T-helper 2 cell treated with Interferon-gamma antibody and Interleukin-4, amounts not matched to agents 5 μg/mL and 100 μg/mL, for 36 hours (primary cell): ENCODE measurements at regions not wholly inside any gene's neighbourhood (a gene's known extent, or its start where the extent isn't known, plus 50 kb on each side); places are given as distances from the start of the nearest gene placed in this dataset.

Experiments
- DNase-seq: peaks from one replicate; pipeline ENCODE4 v3.0.0; 2021; ENCODE audit warnings: low spot score
- H3K27ac Mint-ChIP-seq: one replicate; pipeline ENCODE4 v1.8.0; 2021; ENCODE audit warnings: mild to moderate bottlenecking, mixed read lengths
- H3K27me3 Mint-ChIP-seq: one replicate; pipeline ENCODE4 v1.8.0; 2021; ENCODE audit warnings: low read depth, mixed read lengths
- H3K36me3 Mint-ChIP-seq: one replicate; pipeline ENCODE4 v1.8.0; 2021; ENCODE audit warnings: low read depth, mixed read lengths
- H3K4me1 Mint-ChIP-seq: one replicate; pipeline ENCODE4 v1.8.0; 2021; ENCODE audit warnings: low read depth, mixed read lengths
- H3K4me3 Mint-ChIP-seq: one replicate; pipeline ENCODE4 v1.8.0; 2022; ENCODE audit warnings: mild to moderate bottlenecking, moderate library complexity, mixed read lengths
- H3K9me3 Mint-ChIP-seq: one replicate; pipeline ENCODE4 v1.8.0; 2021; ENCODE audit warnings: mixed read lengths

DNA sequence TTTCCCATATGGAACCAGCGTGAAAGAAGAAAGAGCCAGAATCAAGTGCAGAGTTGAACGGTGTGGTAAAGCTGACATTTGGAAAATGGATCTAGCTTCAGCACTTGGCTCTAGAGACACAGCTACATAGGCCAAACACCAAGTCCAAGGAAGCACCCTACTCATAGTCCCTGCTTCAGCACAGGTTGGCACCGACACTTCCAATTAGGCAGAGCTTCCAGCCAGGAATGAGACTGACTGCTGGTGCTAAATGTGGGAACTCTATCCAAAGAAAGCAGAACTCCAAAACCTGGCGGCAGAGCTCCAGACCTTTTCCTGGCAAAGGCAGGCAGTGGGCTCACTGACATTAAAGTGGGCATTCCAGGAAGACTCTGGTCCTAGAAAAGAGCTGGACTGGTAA, 125.4 kb upstream of the CTNNA2 start:
- no peaks in the 10 kb centered on the region for H3K4me1 Mint-ChIP-seq
- H3K27ac Mint-ChIP-seq = no peak overlapping the region
- no peaks in the 10 kb centered on the region for H3K36me3 Mint-ChIP-seq
- H3K9me3 Mint-ChIP-seq = peaks cover 42% of the 10 kb centered on the region
- no peaks in the 10 kb centered on the region for H3K27me3 Mint-ChIP-seq
- no peak overlapping the region for H3K4me3 Mint-ChIP-seq
- no peak for DNase-seq

DNA sequence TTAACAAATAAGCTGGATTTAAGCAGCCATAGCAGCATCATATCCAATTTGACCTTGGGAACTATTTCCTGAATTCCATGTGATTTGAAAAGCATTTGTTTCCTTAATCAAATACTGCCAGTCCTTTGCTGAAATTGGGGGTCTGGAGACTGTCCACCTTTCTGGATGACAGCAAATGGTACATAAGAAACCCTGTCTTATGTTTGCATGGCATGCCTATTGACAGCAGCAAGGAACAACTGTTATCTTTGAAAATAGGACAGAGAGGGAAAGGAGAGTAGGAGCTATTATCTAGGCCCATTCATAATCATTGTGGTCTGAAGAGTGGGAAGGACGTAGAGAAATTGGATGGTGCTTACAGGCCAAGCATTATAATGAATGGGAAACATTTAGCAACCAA, 129.2 kb upstream of the CTNNA2 start:
- Mint-ChIP-seq H3K4me3 (no peak overlapping the region), H3K27ac (no peak overlapping the region), H3K4me1 (no peaks in the 10 kb centered on the region), H3K9me3 (peaks cover 43% of the 10 kb centered on the region), H3K36me3 (no peaks in the 10 kb centered on the region), H3K27me3 (no peaks in the 10 kb centered on the region)
- no peak for DNase-seq

DNA sequence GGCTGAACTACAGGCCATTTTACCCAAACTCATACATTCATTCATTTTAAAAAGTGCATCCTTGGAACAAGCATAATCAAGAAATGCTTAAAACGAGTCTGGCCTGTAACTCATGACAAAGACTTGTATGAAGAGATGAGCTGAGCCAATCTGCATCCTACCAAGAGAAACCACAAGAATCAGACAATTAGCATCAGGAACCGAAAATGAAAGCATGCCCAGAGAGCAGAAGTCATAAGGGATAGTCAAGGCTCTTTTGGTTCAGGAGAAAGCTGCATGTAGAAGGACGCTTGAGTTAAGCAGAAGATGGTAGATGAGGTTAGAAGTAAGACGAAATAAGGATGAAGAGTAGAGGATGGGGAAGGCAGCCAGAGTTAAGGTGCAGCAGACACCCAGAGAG, 137.0 kb upstream of the CTNNA2 start:
- no peak for DNase-seq
- Mint-ChIP-seq H3K4me3 (no peak overlapping the region), H3K4me1 (no peaks in the 10 kb centered on the region), H3K27ac (no peak overlapping the region), H3K36me3 (no peaks in the 10 kb centered on the region), H3K27me3 (no peaks in the 10 kb centered on the region), H3K9me3 (peaks cover 35% of the 10 kb centered on the region)

GRCh38 chr2:79373358-79374130, 139.3 kb upstream of the CTNNA2 start:
- Mint-ChIP-seq H3K36me3 (no peaks in the 10 kb centered on the region), H3K9me3 (peaks cover 21% of the 10 kb centered on the region), H3K4me3 (no peak overlapping the region), H3K4me1 (no peaks in the 10 kb centered on the region), H3K27ac (no peak overlapping the region), H3K27me3 (no peaks in the 10 kb centered on the region)
- DNase-seq = no peak

- Mint-ChIP-seq H3K9me3 (peaks cover 20% of the 10 kb centered on the region), H3K27me3 (no peaks in the 10 kb centered on the region), H3K4me3 (no peak overlapping the region), H3K27ac (no peak overlapping the region), H3K4me1 (no peaks in the 10 kb centered on the region), H3K36me3 (no peaks in the 10 kb centered on the region)
- no peak for DNase-seq
These were observed 141.8 kb upstream of the CTNNA2 start for GRCh38 chr2:79370976-79371538.

- Mint-ChIP-seq H3K4me3 (no peak overlapping the region), H3K36me3 (no peaks in the 10 kb centered on the region), H3K27me3 (no peaks in the 10 kb centered on the region), H3K9me3 (peaks cover 10% of the 10 kb centered on the region), H3K4me1 (no peaks in the 10 kb centered on the region), H3K27ac (no peak overlapping the region)
- DNase-seq = no peak
These were observed 143.7 kb upstream of the CTNNA2 start for GRCh38 chr2:79369127-79369526.

- Mint-ChIP-seq H3K27me3 (no peaks in the 10 kb centered on the region), H3K4me1 (no peaks in the 10 kb centered on the region), H3K27ac (no peak overlapping the region), H3K4me3 (no peak overlapping the region), H3K36me3 (no peaks in the 10 kb centered on the region), H3K9me3 (peaks cover 15% of the 10 kb centered on the region)
- no peak for DNase-seq
These were observed 144.7 kb upstream of the CTNNA2 start for GRCh38 chr2:79368116-79368630.

- Mint-ChIP-seq H3K9me3 (peaks cover 36% of the 10 kb centered on the region), H3K4me3 (no peak overlapping the region), H3K4me1 (no peaks in the 10 kb centered on the region), H3K27me3 (no peaks in the 10 kb centered on the region), H3K36me3 (no peaks in the 10 kb centered on the region), H3K27ac (no peak overlapping the region)
- DNase-seq = no peak
These were observed 153.4 kb upstream of the CTNNA2 start for GRCh38 chr2:79359419-79359818.

DNA sequence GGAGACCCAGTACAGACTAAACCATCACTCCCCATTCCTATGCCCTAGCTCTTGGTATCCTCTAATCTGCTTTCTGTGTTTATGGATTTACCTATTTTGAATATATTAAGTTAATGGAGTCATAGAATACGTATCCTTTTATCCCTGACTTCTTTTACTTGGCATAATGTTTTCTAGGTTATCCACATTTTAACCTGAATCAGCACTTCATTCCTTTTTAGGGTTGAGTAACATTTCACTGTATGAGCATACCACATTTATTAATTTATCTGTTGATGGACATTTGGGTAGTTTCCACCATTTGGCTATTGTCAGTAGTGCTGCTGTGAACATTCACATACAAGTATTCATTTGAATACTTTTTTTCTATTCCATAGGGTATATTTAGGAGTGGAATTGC, 157.3 kb upstream of the CTNNA2 start:
- no peaks in the 10 kb centered on the region for H3K4me1 Mint-ChIP-seq
- peaks cover 54% of the 10 kb centered on the region for H3K9me3 Mint-ChIP-seq
- no peak overlapping the region for H3K27ac Mint-ChIP-seq
- DNase-seq = no peak
- no peaks in the 10 kb centered on the region for H3K36me3 Mint-ChIP-seq
- no peaks in the 10 kb centered on the region for H3K27me3 Mint-ChIP-seq
- no peak overlapping the region for H3K4me3 Mint-ChIP-seq

DNA sequence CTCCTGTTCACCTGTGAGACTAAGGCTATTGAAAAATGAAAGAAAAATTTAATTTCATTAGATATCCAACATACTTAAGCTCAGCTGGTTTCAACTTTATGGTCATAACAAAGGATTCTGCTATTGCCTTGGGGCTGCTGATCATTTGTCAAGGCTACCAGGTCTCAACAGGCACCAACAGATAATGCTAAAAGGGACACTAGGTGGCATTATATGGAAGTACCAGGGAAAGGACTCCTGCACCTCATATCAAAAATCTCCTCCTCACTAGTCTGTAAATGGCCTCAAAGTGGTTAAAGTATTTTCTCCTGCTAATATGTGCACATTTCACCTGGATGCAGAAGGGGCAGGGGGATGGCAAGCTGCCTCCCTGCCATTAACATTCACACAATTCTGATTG, 167.9 kb upstream of the REG3A start:
- no peaks in the 10 kb centered on the region for H3K27me3 Mint-ChIP-seq
- no peak overlapping the region for H3K27ac Mint-ChIP-seq
- no peak overlapping the region for H3K4me3 Mint-ChIP-seq
- DNase-seq = no peak
- H3K36me3 Mint-ChIP-seq = no peaks in the 10 kb centered on the region
- H3K4me1 Mint-ChIP-seq = no peaks in the 10 kb centered on the region
- H3K9me3 Mint-ChIP-seq = peaks cover 50% of the 10 kb centered on the region

DNA sequence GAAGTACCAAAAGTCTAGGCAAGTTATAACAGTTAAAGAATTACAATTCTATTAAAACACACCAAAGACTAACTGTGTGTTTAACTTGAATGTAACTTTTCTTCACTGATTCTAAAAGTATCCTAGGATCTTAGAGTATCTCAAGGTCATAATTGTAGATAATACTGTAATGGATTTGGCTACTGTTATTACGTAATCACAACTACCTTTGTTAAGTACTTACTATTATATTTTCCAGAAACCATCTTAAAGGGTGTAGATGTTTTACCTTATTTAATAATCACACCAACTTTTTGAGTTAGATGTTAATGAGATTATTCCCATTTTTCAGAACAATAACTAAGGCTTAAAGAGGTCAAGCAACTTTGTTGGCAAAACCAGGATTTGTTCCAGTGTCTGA, 161.3 kb upstream of the REG3A start:
- H3K36me3 Mint-ChIP-seq = no peaks in the 10 kb centered on the region
- no peak overlapping the region for H3K4me3 Mint-ChIP-seq
- DNase-seq = no peak
- no peaks in the 10 kb centered on the region for H3K4me1 Mint-ChIP-seq
- H3K27me3 Mint-ChIP-seq = no peaks in the 10 kb centered on the region
- no peak overlapping the region for H3K27ac Mint-ChIP-seq
- H3K9me3 Mint-ChIP-seq = peaks cover 16% of the 10 kb centered on the region

- DNase-seq = no peak
- Mint-ChIP-seq H3K27me3 (no peaks in the 10 kb centered on the region), H3K4me1 (no peaks in the 10 kb centered on the region), H3K9me3 (peaks cover 12% of the 10 kb centered on the region), H3K36me3 (no peaks in the 10 kb centered on the region), H3K4me3 (no peak overlapping the region), H3K27ac (no peak overlapping the region)
These were observed 135.4 kb upstream of the REG3A start for GRCh38 chr2:79294994-79295393.

- Mint-ChIP-seq H3K27me3 (no peaks in the 10 kb centered on the region), H3K36me3 (peaks cover 2% of the 10 kb centered on the region), H3K4me3 (no peak overlapping the region), H3K9me3 (peaks cover 21% of the 10 kb centered on the region), H3K4me1 (no peaks in the 10 kb centered on the region), H3K27ac (no peak overlapping the region)
- no peak for DNase-seq
These were observed 133.4 kb upstream of the REG3A start for GRCh38 chr2:79292958-79293315.

DNA sequence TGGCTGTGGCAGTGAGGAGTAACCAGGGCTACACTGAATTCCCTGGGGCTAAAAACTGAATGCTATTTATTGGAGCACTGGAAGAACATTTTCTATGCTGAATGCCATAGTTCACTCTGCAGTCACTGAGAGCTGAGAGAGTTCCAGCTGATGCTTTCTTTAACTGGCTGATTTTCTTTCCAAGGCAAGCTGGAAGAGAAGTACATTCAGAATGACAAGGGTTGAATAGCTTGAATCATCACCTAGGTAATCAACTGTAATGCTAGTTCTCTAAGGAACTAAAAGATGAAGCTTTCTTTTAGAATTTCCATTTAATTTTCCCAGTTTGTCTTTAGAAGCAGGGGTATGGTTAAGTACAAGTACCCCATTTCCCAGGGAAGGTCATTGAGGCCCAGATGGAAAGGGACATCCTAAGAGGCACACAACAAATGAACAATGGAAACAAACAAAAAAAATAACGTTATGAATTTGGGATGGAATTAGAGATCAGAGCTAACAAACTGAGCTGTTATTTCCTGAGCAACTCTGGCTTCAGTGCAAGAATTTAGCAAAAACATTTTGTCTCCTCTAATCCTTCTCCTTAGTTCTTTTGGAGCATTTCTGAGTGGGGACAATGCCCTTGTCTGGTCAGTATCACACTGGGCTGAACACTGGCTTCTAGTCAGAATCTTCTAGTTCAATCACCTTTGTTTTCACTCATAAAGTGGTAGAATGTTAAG, 132.8 kb upstream of the REG3A start:
- Mint-ChIP-seq H3K4me3 (no peak overlapping the region), H3K36me3 (peaks cover 2% of the 10 kb centered on the region), H3K27me3 (no peaks in the 10 kb centered on the region), H3K9me3 (peaks cover 16% of the 10 kb centered on the region), H3K27ac (no peak overlapping the region), H3K4me1 (no peaks in the 10 kb centered on the region)
- DNase-seq = no peak
